Ishikawa (cell line): ENCODE measurements at regions not wholly inside any gene's neighbourhood (a gene's known extent, or its start where the extent isn't known, plus 50 kb on each side); places are given as distances from the start of the nearest gene placed in this dataset.

Source experiments
- CEBPB ChIP-seq: IDR thresholded peaks from 2 replicates; pipeline ENCODE4 v1.6.1; 2012
- CREB1 ChIP-seq: IDR thresholded peaks from 2 replicates; pipeline ENCODE4 v1.6.1; 2012; ENCODE audit warnings: low read depth
- EGR1 ChIP-seq: IDR thresholded peaks from 2 replicates; pipeline ENCODE4 v1.6.1; 2012
- EP300 ChIP-seq: IDR thresholded peaks from 2 replicates; pipeline ENCODE4 v1.6.1; 2012; ENCODE audit warnings: borderline replicate concordance
- FOXM1 ChIP-seq: IDR thresholded peaks from 2 replicates; pipeline ENCODE4 v1.6.1; 2012; ENCODE audit warnings: low read depth, borderline replicate concordance
- NFIC ChIP-seq: IDR thresholded peaks from 2 replicates; pipeline ENCODE4 v1.6.1; 2012
- RAD21 ChIP-seq: IDR thresholded peaks from 2 replicates; pipeline ENCODE4 v1.6.1; 2012; ENCODE audit warnings: low read depth
- TAF1 ChIP-seq: IDR thresholded peaks from 2 replicates; pipeline ENCODE4 v1.6.1; 2012; ENCODE audit warnings: low read depth, mild to moderate bottlenecking
- TCF12 ChIP-seq: IDR thresholded peaks from 2 replicates; pipeline ENCODE4 v1.6.1; 2012; ENCODE audit warnings: low read depth
- TEAD4 ChIP-seq: IDR thresholded peaks from 2 replicates; pipeline ENCODE4 v1.6.1; 2012
- USF1 ChIP-seq: IDR thresholded peaks from 2 replicates; pipeline ENCODE4 v1.6.1; 2012
- YY1 ChIP-seq: IDR thresholded peaks from 2 replicates; pipeline ENCODE4 v1.6.1; 2012; ENCODE audit warnings: low read depth
- ZBTB7A ChIP-seq: IDR thresholded peaks from 2 replicates; pipeline ENCODE4 v1.6.1; 2012; ENCODE audit warnings: low read depth
- TF ChIP-seq, protein P1 (sequence below): IDR thresholded peaks from 2 replicates; pipeline ENCODE4 v1.6.1; 2012; ENCODE audit warnings: low read depth, mild to moderate bottlenecking
- TF ChIP-seq, protein P2 (sequence below): IDR thresholded peaks from 2 replicates; pipeline ENCODE4 v1.6.1; 2012

- TF ChIP-seq EP300 (no peak), RAD21 (no peak), CREB1 (no peak), CEBPB (no peak), FOXM1 (no peak), ZBTB7A (no peak), TCF12 (no peak), NFIC (no peak), TAF1 (no peak), EGR1 (no peak), USF1 (no peak), YY1 (no peak), TEAD4 (no peak)
- TF ChIP-seq, protein P1, sequence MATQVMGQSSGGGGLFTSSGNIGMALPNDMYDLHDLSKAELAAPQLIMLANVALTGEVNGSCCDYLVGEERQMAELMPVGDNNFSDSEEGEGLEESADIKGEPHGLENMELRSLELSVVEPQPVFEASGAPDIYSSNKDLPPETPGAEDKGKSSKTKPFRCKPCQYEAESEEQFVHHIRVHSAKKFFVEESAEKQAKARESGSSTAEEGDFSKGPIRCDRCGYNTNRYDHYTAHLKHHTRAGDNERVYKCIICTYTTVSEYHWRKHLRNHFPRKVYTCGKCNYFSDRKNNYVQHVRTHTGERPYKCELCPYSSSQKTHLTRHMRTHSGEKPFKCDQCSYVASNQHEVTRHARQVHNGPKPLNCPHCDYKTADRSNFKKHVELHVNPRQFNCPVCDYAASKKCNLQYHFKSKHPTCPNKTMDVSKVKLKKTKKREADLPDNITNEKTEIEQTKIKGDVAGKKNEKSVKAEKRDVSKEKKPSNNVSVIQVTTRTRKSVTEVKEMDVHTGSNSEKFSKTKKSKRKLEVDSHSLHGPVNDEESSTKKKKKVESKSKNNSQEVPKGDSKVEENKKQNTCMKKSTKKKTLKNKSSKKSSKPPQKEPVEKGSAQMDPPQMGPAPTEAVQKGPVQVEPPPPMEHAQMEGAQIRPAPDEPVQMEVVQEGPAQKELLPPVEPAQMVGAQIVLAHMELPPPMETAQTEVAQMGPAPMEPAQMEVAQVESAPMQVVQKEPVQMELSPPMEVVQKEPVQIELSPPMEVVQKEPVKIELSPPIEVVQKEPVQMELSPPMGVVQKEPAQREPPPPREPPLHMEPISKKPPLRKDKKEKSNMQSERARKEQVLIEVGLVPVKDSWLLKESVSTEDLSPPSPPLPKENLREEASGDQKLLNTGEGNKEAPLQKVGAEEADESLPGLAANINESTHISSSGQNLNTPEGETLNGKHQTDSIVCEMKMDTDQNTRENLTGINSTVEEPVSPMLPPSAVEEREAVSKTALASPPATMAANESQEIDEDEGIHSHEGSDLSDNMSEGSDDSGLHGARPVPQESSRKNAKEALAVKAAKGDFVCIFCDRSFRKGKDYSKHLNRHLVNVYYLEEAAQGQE, result no peak
- TF ChIP-seq, protein P2, sequence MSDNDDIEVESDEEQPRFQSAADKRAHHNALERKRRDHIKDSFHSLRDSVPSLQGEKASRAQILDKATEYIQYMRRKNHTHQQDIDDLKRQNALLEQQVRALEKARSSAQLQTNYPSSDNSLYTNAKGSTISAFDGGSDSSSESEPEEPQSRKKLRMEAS, result no peak
These were observed 756.6 kb upstream of the BCHE start for GRCh38 chr3:166593776-166594175.

- TF ChIP-seq RAD21 (no peak), TEAD4 (no peak), CREB1 (no peak), EP300 (no peak), YY1 (no peak), TAF1 (no peak), EGR1 (no peak), TCF12 (no peak), USF1 (no peak), FOXM1 (no peak), NFIC (no peak), ZBTB7A (no peak), CEBPB (no peak)
- TF ChIP-seq, protein P2, result no peak
- TF ChIP-seq, protein P1, result no peak
These were observed 745.0 kb upstream of the BCHE start for GRCh38 chr3:166582236-166582635.

DNA sequence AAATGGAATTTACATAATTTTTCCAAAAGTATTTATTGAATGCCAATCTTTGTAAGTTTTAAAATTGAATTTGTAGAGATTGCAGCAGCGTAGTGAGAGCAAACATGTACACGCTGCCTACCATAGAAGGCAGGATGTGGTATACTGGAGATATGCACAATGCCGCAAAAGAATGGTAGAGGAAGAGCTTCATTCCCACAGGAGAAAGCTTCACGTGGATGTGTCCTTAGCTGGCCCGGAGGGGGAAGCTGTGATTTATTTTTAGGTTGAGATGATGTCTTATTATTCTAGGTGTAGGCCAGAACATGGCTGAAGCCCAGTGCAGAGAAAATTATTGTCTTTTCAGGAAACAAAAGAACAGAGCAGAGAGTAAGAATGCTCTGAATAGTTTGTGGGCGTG, 743.3 kb upstream of the BCHE start:
- TF ChIP-seq TAF1 (no peak), CEBPB (no peak), TCF12 (no peak), FOXM1 (no peak), USF1 (no peak), RAD21 (no peak), EP300 (no peak), ZBTB7A (no peak)
- TF ChIP-seq, protein P1, result no peak

DNA sequence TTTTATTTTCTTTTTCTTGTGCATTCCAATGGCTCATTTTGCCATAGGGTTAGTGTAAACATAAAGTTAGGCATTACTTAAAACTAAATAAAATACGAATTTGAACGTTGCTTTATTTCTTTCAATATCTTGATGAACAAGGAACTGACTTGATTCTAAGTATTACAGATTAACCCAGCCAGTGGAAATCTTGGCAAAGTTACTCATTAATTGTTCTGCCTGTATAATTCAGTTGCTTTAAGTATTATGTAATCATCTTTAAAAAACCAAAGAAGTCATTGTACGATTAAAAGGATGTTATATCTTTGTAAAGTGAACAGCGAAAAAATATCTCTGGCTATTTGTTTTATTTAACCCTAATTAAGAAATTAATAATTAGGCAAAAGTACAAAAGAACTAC, 737.9 kb upstream of the BCHE start:
- no peak for TF ChIP-seq CEBPB
- no peak for TF ChIP-seq ZBTB7A
- no peak for TF ChIP-seq NFIC
- TF ChIP-seq, protein P2, result no peak
- TF ChIP-seq EP300, result no peak
- TF ChIP-seq USF1, result no peak
- TF ChIP-seq FOXM1, result no peak
- no peak for TF ChIP-seq TEAD4
- TF ChIP-seq RAD21, result no peak
- no peak for TF ChIP-seq TAF1
- TF ChIP-seq, protein P1, result no peak
- no peak for TF ChIP-seq EGR1
- no peak for TF ChIP-seq YY1
